GM12892 (cell line): ENCODE measurements at regions not wholly inside any gene's neighbourhood (a gene's known extent, or its start where the extent isn't known, plus 50 kb on each side); places are given as distances from the start of the nearest gene placed in this dataset.

Experiments
- POLR2A ChIP-seq: IDR thresholded peaks from 2 replicates; pipeline ENCODE4 v1.6.1; 2011; ENCODE audit warnings: low read depth, low read length, control low read depth
- POLR2AphosphoS5 ChIP-seq: IDR thresholded peaks from 2 replicates; pipeline ENCODE4 v1.6.1; 2011; ENCODE audit warnings: low read depth, low read length, control low read depth
- TAF1 ChIP-seq: IDR thresholded peaks from 2 replicates; pipeline ENCODE4 v1.6.1; 2011; ENCODE audit warnings: low read depth, mild to moderate bottlenecking, control low read depth, low read length, borderline replicate concordance

- TF ChIP-seq POLR2A, result no peak
- TF ChIP-seq POLR2AphosphoS5, result no peak
- TF ChIP-seq TAF1, result no peak
Measured at GRCh38 chr10:130714742-130715467, 578.7 kb downstream of the GLRX3 start.
